Neural cell (in vitro differentiated cells): ENCODE measurements at regions not wholly inside any gene's neighbourhood (a gene's known extent, or its start where the extent isn't known, plus 50 kb on each side); places are given as distances from the start of the nearest gene placed in this dataset.

Source experiments
- H2AFZ ChIP-seq: fragments of 200-600, 300-800 bp; sonication (generic), shearing (Covaris generic); 2 replicates; pipeline ENCODE4 v1.6.0; 2014; ENCODE audit warnings: low read depth, mild to moderate bottlenecking, antibody characterized with exemption, low read length, moderate library complexity
- H3F3A ChIP-seq: fragments of 200-600 bp; shearing (Covaris generic); 2 replicates; pipeline ENCODE4 v1.6.1; 2016; ENCODE audit warnings: mild to moderate bottlenecking, moderate library complexity, mixed read lengths, antibody characterized with exemption, low read length; ENCODE audit not compliant: insufficient read depth, poor library complexity, severe bottlenecking
- H3K27ac ChIP-seq: fragments of 200-600, 300-800 bp; sonication (generic), shearing (Covaris generic); 2 replicates; pipeline ENCODE4 v1.5.1; 2014; ENCODE audit warnings: mild to moderate bottlenecking, low read length, moderate library complexity
- H3K27me3 ChIP-seq: fragments of 300-800, 200-600 bp; sonication (generic), shearing (Covaris generic); 2 replicates; pipeline ENCODE4 v1.6.0; 2014; ENCODE audit warnings: mild to moderate bottlenecking, low read depth, low read length, moderate library complexity; ENCODE audit not compliant: insufficient read depth
- H3K36me3 ChIP-seq: fragments of 300-800, 200-600 bp; sonication (generic), shearing (Covaris generic); 2 replicates; pipeline ENCODE4 v1.5.1; 2014; ENCODE audit warnings: mild to moderate bottlenecking, antibody characterized with exemption, low read length, moderate library complexity; ENCODE audit not compliant: insufficient read depth
- H3K4me2 ChIP-seq: fragments of 300-800, 200-600 bp; sonication (generic), shearing (Covaris generic); 2 replicates; pipeline ENCODE4 v1.6.0; 2014; ENCODE audit warnings: mild to moderate bottlenecking, low read length
- H3K4me3 ChIP-seq: fragments of 300-800, 200-600 bp; sonication (generic), shearing (Covaris generic); 2 replicates; pipeline ENCODE4 v1.5.1; 2014; ENCODE audit warnings: mild to moderate bottlenecking, low read length, moderate library complexity
- H3K79me2 ChIP-seq: fragments of 200-600 bp; shearing (Covaris generic); replicated peaks from 2 replicates; pipeline ENCODE4 v1.6.0; 2014; ENCODE audit warnings: mild to moderate bottlenecking, low read length, moderate library complexity; ENCODE audit not compliant: insufficient read depth
- H3K9ac ChIP-seq: fragments of 300-800, 200-600 bp; sonication (generic), shearing (Covaris generic); 2 replicates; pipeline ENCODE4 v1.6.1; 2016; ENCODE audit warnings: mild to moderate bottlenecking, low read length, mixed read lengths
- H3K9me2 ChIP-seq: fragments of 200-600 bp; shearing (Covaris generic); 2 replicates; pipeline ENCODE4 v1.6.1; 2016; ENCODE audit warnings: mild to moderate bottlenecking, low read length, mixed read lengths; ENCODE audit not compliant: insufficient read depth
- H3K9me3 ChIP-seq: fragments of 200-600, 300-800 bp; sonication (generic), shearing (Covaris generic); 2 replicates; pipeline ENCODE4 v1.6.1; 2016; ENCODE audit warnings: mild to moderate bottlenecking, mixed run types, low read length, moderate library complexity, mixed read lengths
- H4K20me1 ChIP-seq: fragments of 200-600 bp; shearing (Covaris generic); 2 replicates; pipeline ENCODE4 v1.6.1; 2016; ENCODE audit warnings: mild to moderate bottlenecking, mixed run types; ENCODE audit not compliant: insufficient read depth
- CTCF ChIP-seq: fragments of 450-650 bp; IDR thresholded peaks from 2 replicates; pipeline ENCODE4 v1.5.1; 2014; ENCODE audit warnings: antibody characterized with exemption, mild to moderate bottlenecking, moderate library complexity; ENCODE audit not compliant: poor library complexity, severe bottlenecking
- EP300 ChIP-seq: fragments of 450-650 bp; conservative IDR thresholded peaks from 2 replicates; pipeline ENCODE4 v1.6.1; 2014; ENCODE audit warnings: antibody characterized with exemption, mild to moderate bottlenecking, moderate library complexity; ENCODE audit not compliant: poor library complexity, severe bottlenecking
- EZH2 ChIP-seq: fragments of 200-600, 300-800 bp; shearing (Covaris generic), sonication (generic); IDR thresholded peaks from 2 replicates; pipeline ENCODE4 v1.6.1; 2014; ENCODE audit warnings: antibody characterized with exemption, low read length, borderline replicate concordance, mild to moderate bottlenecking; ENCODE audit not compliant: insufficient read depth, poor library complexity, severe bottlenecking
- MXI1 ChIP-seq: fragments of 450-650 bp; conservative IDR thresholded peaks from 2 replicates; pipeline ENCODE4 v1.6.1; 2014; ENCODE audit warnings: antibody characterized with exemption, mild to moderate bottlenecking; ENCODE audit not compliant: poor library complexity, severe bottlenecking
- POLR2AphosphoS5 ChIP-seq: IDR thresholded peaks from 2 replicates; pipeline ENCODE4 v1.6.1; 2012
- RAD21 ChIP-seq: fragments of 450-650 bp; conservative IDR thresholded peaks from 2 replicates; pipeline ENCODE4 v1.6.1; 2014; ENCODE audit warnings: antibody characterized with exemption, mild to moderate bottlenecking, moderate library complexity
- REST ChIP-seq: IDR thresholded peaks from 2 replicates; pipeline ENCODE4 v1.6.1; 2012; ENCODE audit warnings: borderline replicate concordance
- SMC3 ChIP-seq: fragments of 450-650 bp; conservative IDR thresholded peaks from 2 replicates; pipeline ENCODE4 v1.6.1; 2014; ENCODE audit warnings: antibody characterized with exemption, mild to moderate bottlenecking, moderate library complexity; ENCODE audit not compliant: poor library complexity
- TAF1 ChIP-seq: IDR thresholded peaks from 2 replicates; pipeline ENCODE4 v1.6.1; 2012; ENCODE audit warnings: low read depth

GRCh38 chr13:22130254-22130653 lies 459.4 kb downstream of the FGF9 start:
- TF ChIP-seq TAF1 (no peak), MXI1 (no peak), POLR2AphosphoS5 (no peak), REST (no peak), SMC3 (no peak), RAD21 (no peak), EP300 (no peak), EZH2 (no peak), CTCF (no peak)
- no peaks in the 10 kb centered on the region for H3K9me3 ChIP-seq

GRCh38 chr13:22134261-22134660 lies 463.4 kb downstream of the FGF9 start:
- no peak overlapping the region for H3K4me2 ChIP-seq

More at GRCh38 chr13:22130254-22130653, 459.4 kb downstream of the FGF9 start:
- Histone ChIP-seq H3K9me2 (no peaks in the 10 kb centered on the region), H3F3A (no peaks in the 10 kb centered on the region), H3K4me3 (no peak overlapping the region), H3K27ac (no peak overlapping the region), H3K9ac (no peak overlapping the region), H3K79me2 (no peaks in the 10 kb centered on the region), H3K27me3 (no peaks in the 10 kb centered on the region), H3K36me3 (no peaks in the 10 kb centered on the region), H3K4me2 (no peak overlapping the region), H2AFZ (no peak overlapping the region), H4K20me1 (no peaks in the 10 kb centered on the region)

More at GRCh38 chr13:22134261-22134660, 463.4 kb downstream of the FGF9 start:
- no peaks in the 10 kb centered on the region for H3K79me2 ChIP-seq
- H3K9me3 ChIP-seq: no peaks in the 10 kb centered on the region
- H3F3A ChIP-seq: no peaks in the 10 kb centered on the region
- TF ChIP-seq SMC3 (no peak), REST (no peak), EP300 (no peak), MXI1 (no peak), CTCF (no peak), RAD21 (no peak), TAF1 (no peak), POLR2AphosphoS5 (no peak), EZH2 (no peak)
- H3K9ac ChIP-seq: no peak overlapping the region
- no peaks in the 10 kb centered on the region for H4K20me1 ChIP-seq
- no peak overlapping the region for H2AFZ ChIP-seq
- no peaks in the 10 kb centered on the region for H3K36me3 ChIP-seq
- no peak overlapping the region for H3K4me3 ChIP-seq
- H3K27ac ChIP-seq: no peak overlapping the region
- H3K27me3 ChIP-seq: no peaks in the 10 kb centered on the region
- no peaks in the 10 kb centered on the region for H3K9me2 ChIP-seq
